ENCODE measurements at regions not wholly inside any gene's neighbourhood (a gene's known extent, or its start where the extent isn't known, plus 50 kb on each side); places are given as distances from the start of the nearest gene placed in this dataset.

- no peak overlapping the region for H3K4me3 ChIP-seq (replicated peaks; ENCODE audit: low read depth, low read length)
- TF ChIP-seq, protein P1, sequence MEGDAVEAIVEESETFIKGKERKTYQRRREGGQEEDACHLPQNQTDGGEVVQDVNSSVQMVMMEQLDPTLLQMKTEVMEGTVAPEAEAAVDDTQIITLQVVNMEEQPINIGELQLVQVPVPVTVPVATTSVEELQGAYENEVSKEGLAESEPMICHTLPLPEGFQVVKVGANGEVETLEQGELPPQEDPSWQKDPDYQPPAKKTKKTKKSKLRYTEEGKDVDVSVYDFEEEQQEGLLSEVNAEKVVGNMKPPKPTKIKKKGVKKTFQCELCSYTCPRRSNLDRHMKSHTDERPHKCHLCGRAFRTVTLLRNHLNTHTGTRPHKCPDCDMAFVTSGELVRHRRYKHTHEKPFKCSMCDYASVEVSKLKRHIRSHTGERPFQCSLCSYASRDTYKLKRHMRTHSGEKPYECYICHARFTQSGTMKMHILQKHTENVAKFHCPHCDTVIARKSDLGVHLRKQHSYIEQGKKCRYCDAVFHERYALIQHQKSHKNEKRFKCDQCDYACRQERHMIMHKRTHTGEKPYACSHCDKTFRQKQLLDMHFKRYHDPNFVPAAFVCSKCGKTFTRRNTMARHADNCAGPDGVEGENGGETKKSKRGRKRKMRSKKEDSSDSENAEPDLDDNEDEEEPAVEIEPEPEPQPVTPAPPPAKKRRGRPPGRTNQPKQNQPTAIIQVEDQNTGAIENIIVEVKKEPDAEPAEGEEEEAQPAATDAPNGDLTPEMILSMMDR (IDR thresholded peaks at IDR 0.05; ENCODE audit: low read length, missing control alignments), result no peak
- DNase-seq (ENCODE audit: low read depth), result peak; percentile 8
Observed at GRCh38 chr16:65875381-65876055, 491.0 kb upstream of the CDH5 start.

DNA sequence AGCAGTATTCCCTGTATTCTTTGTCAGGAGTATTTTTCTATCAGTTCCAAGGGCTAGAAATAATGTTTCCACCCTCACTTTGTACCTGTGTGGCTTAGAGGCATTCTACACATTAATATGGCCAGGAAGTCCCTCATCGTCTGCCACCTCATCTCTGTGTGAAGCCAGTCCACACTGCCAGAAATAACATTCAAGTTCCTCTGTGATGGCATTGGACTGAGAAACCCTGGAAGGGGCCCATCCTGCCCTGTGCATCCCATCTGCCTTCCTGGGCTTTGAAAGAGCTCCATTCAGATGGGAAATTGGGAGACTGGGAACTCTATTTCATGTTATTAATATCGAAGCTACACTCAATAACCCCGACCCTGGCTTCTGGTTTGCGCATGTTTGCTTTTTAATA lies 497.2 kb upstream of the CDH5 start:
- DNase-seq (ENCODE audit: low read depth), result no peak
- H3K4me3 ChIP-seq (replicated peaks; ENCODE audit: low read depth, low read length), result no peak overlapping the region
- TF ChIP-seq, protein P1 (IDR thresholded peaks at IDR 0.05; ENCODE audit: low read length, missing control alignments), result no peak

DNA sequence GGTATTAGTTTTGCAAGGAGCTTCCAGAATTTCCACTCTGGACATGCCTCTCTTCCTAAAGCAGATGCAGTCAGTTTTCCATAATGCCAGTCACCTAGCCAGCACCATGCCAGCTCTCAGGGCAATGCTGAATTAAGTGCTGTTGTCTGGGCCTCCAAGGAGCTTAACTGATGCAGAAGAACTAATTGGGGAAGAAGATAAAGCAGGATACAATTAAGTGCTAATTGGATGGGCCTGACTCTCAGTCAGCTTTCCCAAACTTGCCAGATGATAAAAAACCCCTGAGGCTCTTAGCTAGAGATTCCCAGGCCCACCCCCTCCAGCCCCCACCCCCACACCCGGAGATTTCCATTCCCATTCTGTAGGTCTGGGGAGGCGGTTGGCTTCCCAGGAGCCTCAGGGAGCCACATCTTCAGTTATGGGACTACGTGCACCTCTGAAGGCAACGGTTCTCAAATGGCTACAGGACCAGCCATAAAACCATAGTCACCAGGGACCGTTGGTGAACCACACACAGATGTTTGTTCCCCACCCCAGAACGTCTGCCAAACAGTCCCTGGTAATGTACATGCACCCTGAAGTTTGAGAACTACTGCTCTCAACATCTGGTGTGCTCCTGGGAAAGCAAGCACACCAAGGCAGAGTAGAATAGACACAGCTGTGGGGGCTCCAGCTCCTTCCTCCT lies 499.1 kb upstream of the CDH5 start:
- TF ChIP-seq, protein P1 (IDR thresholded peaks at IDR 0.05; ENCODE audit: low read length, missing control alignments), result no peak
- DNase-seq (ENCODE audit: low read depth), result no peak
- H3K4me3 ChIP-seq (replicated peaks; ENCODE audit: low read depth, low read length), result no peak overlapping the region

- TF ChIP-seq, protein P1 (IDR thresholded peaks at IDR 0.05; ENCODE audit: low read length, missing control alignments), result no peak
- no peak for DNase-seq (ENCODE audit: low read depth)
- no peak overlapping the region for H3K4me3 ChIP-seq (replicated peaks; ENCODE audit: low read depth, low read length)
Observed at GRCh38 chr16:65863236-65863635, 503.3 kb upstream of the CDH5 start.

- TF ChIP-seq, protein P1 (IDR thresholded peaks at IDR 0.05; ENCODE audit: low read length, missing control alignments), result no peak
- DNase-seq (ENCODE audit: low read depth), result no peak
- no peak overlapping the region for H3K4me3 ChIP-seq (replicated peaks; ENCODE audit: low read depth, low read length)
Observed at GRCh38 chr16:65861131-65861731, 505.3 kb upstream of the CDH5 start.

- no peak overlapping the region for H3K4me3 ChIP-seq (replicated peaks; ENCODE audit: low read depth, low read length)
- TF ChIP-seq, protein P1 (IDR thresholded peaks at IDR 0.05; ENCODE audit: low read length, missing control alignments), result no peak
- DNase-seq (ENCODE audit: low read depth), result no peak
Observed at GRCh38 chr16:65855171-65856145, 511.0 kb upstream of the CDH5 start.
